ENCODE measurements at regions not wholly inside any gene's neighbourhood (a gene's known extent, or its start where the extent isn't known, plus 50 kb on each side); places are given as distances from the start of the nearest gene placed in this dataset.

DNA sequence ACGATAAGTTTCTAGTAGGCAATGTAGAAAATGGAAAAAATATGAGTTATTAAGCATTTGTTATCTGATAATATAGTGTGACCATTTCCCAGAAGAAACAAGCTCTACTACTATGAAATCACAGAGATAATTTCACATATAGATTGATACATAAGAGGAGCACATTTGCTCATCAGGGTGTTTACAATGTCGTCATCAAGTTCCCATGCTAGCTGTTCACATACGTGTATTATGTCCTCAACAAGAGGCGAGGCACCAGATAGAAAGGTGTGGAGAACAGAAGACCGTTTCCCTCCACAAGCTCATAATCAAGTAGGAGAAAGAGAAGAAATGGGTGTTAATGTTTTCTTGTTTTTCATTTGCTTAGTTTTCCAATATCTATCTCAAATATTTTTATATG lies 326.1 kb upstream of the ARID1B start:
- TF ChIP-seq POLR2AphosphoS5 (IDR thresholded peaks at IDR 0.05; ENCODE audit: low read depth) (no peak), SPI1 (IDR thresholded peaks at IDR 0.05; ENCODE audit: borderline replicate concordance, low read depth) (no peak), GABPA (IDR thresholded peaks at IDR 0.05; ENCODE audit: low read depth) (no peak)
- TF ChIP-seq, protein P1, sequence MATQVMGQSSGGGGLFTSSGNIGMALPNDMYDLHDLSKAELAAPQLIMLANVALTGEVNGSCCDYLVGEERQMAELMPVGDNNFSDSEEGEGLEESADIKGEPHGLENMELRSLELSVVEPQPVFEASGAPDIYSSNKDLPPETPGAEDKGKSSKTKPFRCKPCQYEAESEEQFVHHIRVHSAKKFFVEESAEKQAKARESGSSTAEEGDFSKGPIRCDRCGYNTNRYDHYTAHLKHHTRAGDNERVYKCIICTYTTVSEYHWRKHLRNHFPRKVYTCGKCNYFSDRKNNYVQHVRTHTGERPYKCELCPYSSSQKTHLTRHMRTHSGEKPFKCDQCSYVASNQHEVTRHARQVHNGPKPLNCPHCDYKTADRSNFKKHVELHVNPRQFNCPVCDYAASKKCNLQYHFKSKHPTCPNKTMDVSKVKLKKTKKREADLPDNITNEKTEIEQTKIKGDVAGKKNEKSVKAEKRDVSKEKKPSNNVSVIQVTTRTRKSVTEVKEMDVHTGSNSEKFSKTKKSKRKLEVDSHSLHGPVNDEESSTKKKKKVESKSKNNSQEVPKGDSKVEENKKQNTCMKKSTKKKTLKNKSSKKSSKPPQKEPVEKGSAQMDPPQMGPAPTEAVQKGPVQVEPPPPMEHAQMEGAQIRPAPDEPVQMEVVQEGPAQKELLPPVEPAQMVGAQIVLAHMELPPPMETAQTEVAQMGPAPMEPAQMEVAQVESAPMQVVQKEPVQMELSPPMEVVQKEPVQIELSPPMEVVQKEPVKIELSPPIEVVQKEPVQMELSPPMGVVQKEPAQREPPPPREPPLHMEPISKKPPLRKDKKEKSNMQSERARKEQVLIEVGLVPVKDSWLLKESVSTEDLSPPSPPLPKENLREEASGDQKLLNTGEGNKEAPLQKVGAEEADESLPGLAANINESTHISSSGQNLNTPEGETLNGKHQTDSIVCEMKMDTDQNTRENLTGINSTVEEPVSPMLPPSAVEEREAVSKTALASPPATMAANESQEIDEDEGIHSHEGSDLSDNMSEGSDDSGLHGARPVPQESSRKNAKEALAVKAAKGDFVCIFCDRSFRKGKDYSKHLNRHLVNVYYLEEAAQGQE (IDR thresholded peaks at IDR 0.05; ENCODE audit: insufficient replicate concordance, low read depth): no peak
- TF ChIP-seq, protein P2, sequence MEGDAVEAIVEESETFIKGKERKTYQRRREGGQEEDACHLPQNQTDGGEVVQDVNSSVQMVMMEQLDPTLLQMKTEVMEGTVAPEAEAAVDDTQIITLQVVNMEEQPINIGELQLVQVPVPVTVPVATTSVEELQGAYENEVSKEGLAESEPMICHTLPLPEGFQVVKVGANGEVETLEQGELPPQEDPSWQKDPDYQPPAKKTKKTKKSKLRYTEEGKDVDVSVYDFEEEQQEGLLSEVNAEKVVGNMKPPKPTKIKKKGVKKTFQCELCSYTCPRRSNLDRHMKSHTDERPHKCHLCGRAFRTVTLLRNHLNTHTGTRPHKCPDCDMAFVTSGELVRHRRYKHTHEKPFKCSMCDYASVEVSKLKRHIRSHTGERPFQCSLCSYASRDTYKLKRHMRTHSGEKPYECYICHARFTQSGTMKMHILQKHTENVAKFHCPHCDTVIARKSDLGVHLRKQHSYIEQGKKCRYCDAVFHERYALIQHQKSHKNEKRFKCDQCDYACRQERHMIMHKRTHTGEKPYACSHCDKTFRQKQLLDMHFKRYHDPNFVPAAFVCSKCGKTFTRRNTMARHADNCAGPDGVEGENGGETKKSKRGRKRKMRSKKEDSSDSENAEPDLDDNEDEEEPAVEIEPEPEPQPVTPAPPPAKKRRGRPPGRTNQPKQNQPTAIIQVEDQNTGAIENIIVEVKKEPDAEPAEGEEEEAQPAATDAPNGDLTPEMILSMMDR (IDR thresholded peaks at IDR 0.05; ENCODE audit: insufficient read depth, low read length): no peak
- no peak overlapping the region for H3K4me3 ChIP-seq (replicated peaks; ENCODE audit: insufficient read depth, low read length)
- no peak overlapping the region for H3K27ac ChIP-seq (replicated peaks)
- H3K27me3 ChIP-seq (ENCODE audit: insufficient read depth, poor library complexity, severe bottlenecking): no peaks in the 10 kb centered on the region
- no peak for DNase-seq (ENCODE audit: low read depth in 1 of 2, low spot score in 1 of 2)

DNA sequence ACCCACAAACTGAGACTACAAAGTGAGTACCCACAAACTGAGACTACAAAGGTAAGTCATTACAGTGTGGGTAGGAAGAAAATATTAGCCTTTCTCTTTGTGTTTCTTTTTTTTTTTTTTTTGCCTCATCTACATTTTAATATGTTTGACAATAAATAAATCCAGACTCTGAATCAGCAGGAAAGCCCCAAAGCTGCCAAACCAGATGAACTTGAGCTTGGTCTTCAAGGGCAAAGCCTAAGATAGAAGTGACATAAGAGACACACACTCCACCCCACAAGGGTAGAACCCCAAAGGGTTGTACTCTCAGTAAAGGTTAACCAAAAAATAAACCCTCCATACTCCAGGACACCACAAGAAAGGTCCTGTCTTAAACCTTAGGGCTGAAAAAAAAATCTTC lies 326.8 kb upstream of the ARID1B start:
- TF ChIP-seq POLR2AphosphoS5 (IDR thresholded peaks at IDR 0.05; ENCODE audit: low read depth): no peak
- TF ChIP-seq, protein P2 (IDR thresholded peaks at IDR 0.05; ENCODE audit: insufficient read depth, low read length): no peak
- TF ChIP-seq, protein P1 (IDR thresholded peaks at IDR 0.05; ENCODE audit: insufficient replicate concordance, low read depth): no peak
- TF ChIP-seq SPI1 (IDR thresholded peaks at IDR 0.05; ENCODE audit: borderline replicate concordance, low read depth): no peak
- no peak for TF ChIP-seq GABPA (IDR thresholded peaks at IDR 0.05; ENCODE audit: low read depth)
- Histone ChIP-seq H3K4me3 (replicated peaks; ENCODE audit: insufficient read depth, low read length) (no peak overlapping the region), H3K27ac (replicated peaks) (no peak overlapping the region), H3K27me3 (ENCODE audit: insufficient read depth, poor library complexity, severe bottlenecking) (no peaks in the 10 kb centered on the region)
- DNase-seq (ENCODE audit: low read depth in 1 of 2, low spot score in 1 of 2): no peak

DNA sequence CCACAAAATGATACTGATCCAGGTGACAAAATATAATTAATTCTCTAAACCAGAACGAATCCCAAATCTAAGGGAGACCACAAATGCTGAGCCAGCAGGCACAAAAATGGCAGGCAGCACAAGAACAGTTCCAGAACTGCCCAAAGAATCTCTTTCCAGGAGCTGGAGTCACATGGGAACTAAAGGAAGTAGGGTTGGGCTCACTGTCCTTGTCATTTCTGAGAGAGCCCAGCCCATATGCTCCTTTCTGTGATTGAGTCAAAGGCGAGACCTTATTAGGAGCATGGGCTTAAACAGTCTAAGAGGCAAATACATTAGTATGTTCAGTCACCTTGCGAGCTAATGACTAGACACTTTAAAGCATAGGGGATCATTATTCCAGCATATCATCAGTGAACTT lies 327.6 kb upstream of the ARID1B start:
- no peak for DNase-seq (ENCODE audit: low read depth in 1 of 2, low spot score in 1 of 2)
- Histone ChIP-seq H3K27ac (replicated peaks) (no peak overlapping the region), H3K27me3 (ENCODE audit: insufficient read depth, poor library complexity, severe bottlenecking) (no peaks in the 10 kb centered on the region), H3K4me3 (replicated peaks; ENCODE audit: insufficient read depth, low read length) (no peak overlapping the region)
- TF ChIP-seq, protein P1 (IDR thresholded peaks at IDR 0.05; ENCODE audit: insufficient replicate concordance, low read depth): no peak
- TF ChIP-seq SPI1 (IDR thresholded peaks at IDR 0.05; ENCODE audit: borderline replicate concordance, low read depth) (no peak), POLR2AphosphoS5 (IDR thresholded peaks at IDR 0.05; ENCODE audit: low read depth) (no peak)
- TF ChIP-seq, protein P2 (IDR thresholded peaks at IDR 0.05; ENCODE audit: insufficient read depth, low read length): no peak
